HCT116 (cell line): ENCODE measurements at regions not wholly inside any gene's neighbourhood (a gene's known extent, or its start where the extent isn't known, plus 50 kb on each side); places are given as distances from the start of the nearest gene placed in this dataset.
"Not testable (repeated sequence)": the region's sequence is repeated elsewhere in the genome, so short reads cannot be mapped to it uniquely, and the experiment has no call there.

ENCODE experiments used
- EGR1 ChIP-seq: IDR thresholded peaks from 2 replicates; pipeline ENCODE4 v1.6.1; 2012; ENCODE audit warnings: low read depth
- ELF1 ChIP-seq: IDR thresholded peaks from 2 replicates; pipeline ENCODE4 v1.6.1; 2012; ENCODE audit warnings: low read depth, borderline replicate concordance
- EZH2 ChIP-seq: fragments of 200-600 bp; sonication (generic); IDR thresholded peaks from 2 replicates; pipeline ENCODE4 v1.6.1; 2017; ENCODE audit warnings: antibody characterized with exemption, mixed run types
- JUND ChIP-seq: IDR thresholded peaks from 2 replicates; pipeline ENCODE4 v1.6.1; 2012
- POLR2A ChIP-seq: IDR thresholded peaks from 2 replicates; pipeline ENCODE4 v1.7.0; 2011; ENCODE audit warnings: borderline replicate concordance; ENCODE audit not compliant: insufficient read depth, insufficient read length; ENCODE audit errors: extremely low read depth
- POLR2AphosphoS5 ChIP-seq: IDR thresholded peaks from 2 replicates; pipeline ENCODE4 v1.6.1; 2011; ENCODE audit warnings: mild to moderate bottlenecking, low read depth, low read length, moderate library complexity
- SRF ChIP-seq: IDR thresholded peaks from 2 replicates; pipeline ENCODE4 v1.6.1; 2012; ENCODE audit warnings: low read depth
- ZNF274 ChIP-seq: fragments of 200-500 bp; sonication (Bioruptor generic); IDR thresholded peaks from 2 replicates; pipeline ENCODE4 v1.6.1; 2014; ENCODE audit warnings: mild to moderate bottlenecking, low read depth, low read length, inconsistent platforms
- TF ChIP-seq, protein P1 (sequence below), 3 experiments: fragments of 200-600 bp in 1 of 3; sonication (generic) in 1 of 3; IDR thresholded peaks in 2 of 3; conservative IDR thresholded peaks in 1 of 3; 2 replicates each; pipeline ENCODE4 v1.5.1; 2012 to 2017; ENCODE audit warnings: low read depth in 2 of 3, low read length in 2 of 3, antibody characterized with exemption in 1 of 3, borderline replicate concordance in 1 of 3, control low read depth in 1 of 3, mild to moderate bottlenecking in 1 of 3, mixed read lengths in 1 of 3, mixed run types in 1 of 3, moderate library complexity in 1 of 3; ENCODE audit not compliant: insufficient read depth in 1 of 3
- TF ChIP-seq, protein P2 (sequence below): IDR thresholded peaks from 2 replicates; pipeline ENCODE4 v1.6.1; 2012; ENCODE audit warnings: low read depth

DNA sequence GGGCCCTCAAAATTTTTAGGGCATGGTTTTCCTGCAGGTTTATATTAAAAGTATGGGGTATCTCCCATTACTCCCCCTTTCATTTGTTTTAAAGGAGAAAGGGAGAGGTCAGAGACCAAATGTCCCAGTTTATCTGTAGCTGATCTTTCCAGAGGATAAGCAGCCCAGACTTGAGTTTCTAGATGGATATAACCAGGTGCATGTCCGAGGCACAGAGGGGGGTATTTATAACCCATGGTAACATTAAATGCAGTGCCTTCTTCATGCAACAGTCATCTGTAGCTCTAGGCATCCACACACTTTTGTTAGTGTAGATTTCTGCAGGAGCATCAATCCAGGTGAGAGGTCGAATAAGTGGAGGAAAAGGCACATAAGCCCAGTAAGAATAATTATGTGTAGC lies 890.3 kb upstream of the GOT2 start:
- TF ChIP-seq POLR2A, POLR2AphosphoS5, JUND, SRF, ZNF274, EGR1, EZH2, ELF1: not testable (repeated sequence)
- TF ChIP-seq, protein P1, sequence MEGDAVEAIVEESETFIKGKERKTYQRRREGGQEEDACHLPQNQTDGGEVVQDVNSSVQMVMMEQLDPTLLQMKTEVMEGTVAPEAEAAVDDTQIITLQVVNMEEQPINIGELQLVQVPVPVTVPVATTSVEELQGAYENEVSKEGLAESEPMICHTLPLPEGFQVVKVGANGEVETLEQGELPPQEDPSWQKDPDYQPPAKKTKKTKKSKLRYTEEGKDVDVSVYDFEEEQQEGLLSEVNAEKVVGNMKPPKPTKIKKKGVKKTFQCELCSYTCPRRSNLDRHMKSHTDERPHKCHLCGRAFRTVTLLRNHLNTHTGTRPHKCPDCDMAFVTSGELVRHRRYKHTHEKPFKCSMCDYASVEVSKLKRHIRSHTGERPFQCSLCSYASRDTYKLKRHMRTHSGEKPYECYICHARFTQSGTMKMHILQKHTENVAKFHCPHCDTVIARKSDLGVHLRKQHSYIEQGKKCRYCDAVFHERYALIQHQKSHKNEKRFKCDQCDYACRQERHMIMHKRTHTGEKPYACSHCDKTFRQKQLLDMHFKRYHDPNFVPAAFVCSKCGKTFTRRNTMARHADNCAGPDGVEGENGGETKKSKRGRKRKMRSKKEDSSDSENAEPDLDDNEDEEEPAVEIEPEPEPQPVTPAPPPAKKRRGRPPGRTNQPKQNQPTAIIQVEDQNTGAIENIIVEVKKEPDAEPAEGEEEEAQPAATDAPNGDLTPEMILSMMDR (IDR thresholded peaks at IDR 0.05 in 2 of 3, conservative IDR thresholded peaks at IDR 0.05 in 1 of 3; ENCODE audit: borderline replicate concordance in 1 of 3, insufficient read depth in 1 of 3, low read depth in 2 of 3, low read length in 2 of 3), result not testable (repeated sequence)
- TF ChIP-seq, protein P2, sequence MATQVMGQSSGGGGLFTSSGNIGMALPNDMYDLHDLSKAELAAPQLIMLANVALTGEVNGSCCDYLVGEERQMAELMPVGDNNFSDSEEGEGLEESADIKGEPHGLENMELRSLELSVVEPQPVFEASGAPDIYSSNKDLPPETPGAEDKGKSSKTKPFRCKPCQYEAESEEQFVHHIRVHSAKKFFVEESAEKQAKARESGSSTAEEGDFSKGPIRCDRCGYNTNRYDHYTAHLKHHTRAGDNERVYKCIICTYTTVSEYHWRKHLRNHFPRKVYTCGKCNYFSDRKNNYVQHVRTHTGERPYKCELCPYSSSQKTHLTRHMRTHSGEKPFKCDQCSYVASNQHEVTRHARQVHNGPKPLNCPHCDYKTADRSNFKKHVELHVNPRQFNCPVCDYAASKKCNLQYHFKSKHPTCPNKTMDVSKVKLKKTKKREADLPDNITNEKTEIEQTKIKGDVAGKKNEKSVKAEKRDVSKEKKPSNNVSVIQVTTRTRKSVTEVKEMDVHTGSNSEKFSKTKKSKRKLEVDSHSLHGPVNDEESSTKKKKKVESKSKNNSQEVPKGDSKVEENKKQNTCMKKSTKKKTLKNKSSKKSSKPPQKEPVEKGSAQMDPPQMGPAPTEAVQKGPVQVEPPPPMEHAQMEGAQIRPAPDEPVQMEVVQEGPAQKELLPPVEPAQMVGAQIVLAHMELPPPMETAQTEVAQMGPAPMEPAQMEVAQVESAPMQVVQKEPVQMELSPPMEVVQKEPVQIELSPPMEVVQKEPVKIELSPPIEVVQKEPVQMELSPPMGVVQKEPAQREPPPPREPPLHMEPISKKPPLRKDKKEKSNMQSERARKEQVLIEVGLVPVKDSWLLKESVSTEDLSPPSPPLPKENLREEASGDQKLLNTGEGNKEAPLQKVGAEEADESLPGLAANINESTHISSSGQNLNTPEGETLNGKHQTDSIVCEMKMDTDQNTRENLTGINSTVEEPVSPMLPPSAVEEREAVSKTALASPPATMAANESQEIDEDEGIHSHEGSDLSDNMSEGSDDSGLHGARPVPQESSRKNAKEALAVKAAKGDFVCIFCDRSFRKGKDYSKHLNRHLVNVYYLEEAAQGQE, result not testable (repeated sequence)
